ENCODE measurements at regions not wholly inside any gene's neighbourhood (a gene's known extent, or its start where the extent isn't known, plus 50 kb on each side); places are given as distances from the start of the nearest gene placed in this dataset.

GRCh38 chr5:75824323-75824722 is 107.1 kb upstream of the POC5 start:
- Histone ChIP-seq H3K79me2 (replicated peaks; ENCODE audit: insufficient read depth) (no peaks in the 10 kb centered on the region), H3K27ac (ENCODE audit: low read depth) (no peak overlapping the region), H3K9me2 (ENCODE audit: insufficient read depth) (0 out of 2 replicates have a peak, but pooled peaks cover 5% of the 10 kb centered on the region), H2AFZ (no peak overlapping the region), H3K27me3 (ENCODE audit: insufficient read depth) (no peaks in the 10 kb centered on the region), H4K20me1 (replicated peaks; ENCODE audit: insufficient read depth) (no peaks in the 10 kb centered on the region), H3F3A (replicated peaks; ENCODE audit: low read depth) (no peaks in the 10 kb centered on the region), H3K4me3 (no peak overlapping the region), H3K36me3 (ENCODE audit: insufficient read depth) (no peaks in the 10 kb centered on the region), H3K4me2 (no peak overlapping the region), H3K4me1 (ENCODE audit: insufficient read depth) (no peaks in the 10 kb centered on the region)
- Mint-ChIP-seq H3K27me3 (ENCODE audit: insufficient read depth, low read depth, poor library complexity) (no peaks in the 10 kb centered on the region), H3K4me3 (no peak overlapping the region), H3K36me3 (ENCODE audit: low read depth) (no peaks in the 10 kb centered on the region), H3K4me1 (no peaks in the 10 kb centered on the region), H3K9me3 (no peaks in the 10 kb centered on the region), H3K27ac (no peak overlapping the region)
- TF ChIP-seq, protein P1, sequence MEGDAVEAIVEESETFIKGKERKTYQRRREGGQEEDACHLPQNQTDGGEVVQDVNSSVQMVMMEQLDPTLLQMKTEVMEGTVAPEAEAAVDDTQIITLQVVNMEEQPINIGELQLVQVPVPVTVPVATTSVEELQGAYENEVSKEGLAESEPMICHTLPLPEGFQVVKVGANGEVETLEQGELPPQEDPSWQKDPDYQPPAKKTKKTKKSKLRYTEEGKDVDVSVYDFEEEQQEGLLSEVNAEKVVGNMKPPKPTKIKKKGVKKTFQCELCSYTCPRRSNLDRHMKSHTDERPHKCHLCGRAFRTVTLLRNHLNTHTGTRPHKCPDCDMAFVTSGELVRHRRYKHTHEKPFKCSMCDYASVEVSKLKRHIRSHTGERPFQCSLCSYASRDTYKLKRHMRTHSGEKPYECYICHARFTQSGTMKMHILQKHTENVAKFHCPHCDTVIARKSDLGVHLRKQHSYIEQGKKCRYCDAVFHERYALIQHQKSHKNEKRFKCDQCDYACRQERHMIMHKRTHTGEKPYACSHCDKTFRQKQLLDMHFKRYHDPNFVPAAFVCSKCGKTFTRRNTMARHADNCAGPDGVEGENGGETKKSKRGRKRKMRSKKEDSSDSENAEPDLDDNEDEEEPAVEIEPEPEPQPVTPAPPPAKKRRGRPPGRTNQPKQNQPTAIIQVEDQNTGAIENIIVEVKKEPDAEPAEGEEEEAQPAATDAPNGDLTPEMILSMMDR (conservative IDR thresholded peaks at IDR 0.05; ENCODE audit: low read depth in 2 of 2) = no peak
- TF ChIP-seq CREB1 (CRISPR knock-in tag; IDR thresholded peaks at IDR 0.05; ENCODE audit: low read depth) = no peak
- TF ChIP-seq, protein P2, sequence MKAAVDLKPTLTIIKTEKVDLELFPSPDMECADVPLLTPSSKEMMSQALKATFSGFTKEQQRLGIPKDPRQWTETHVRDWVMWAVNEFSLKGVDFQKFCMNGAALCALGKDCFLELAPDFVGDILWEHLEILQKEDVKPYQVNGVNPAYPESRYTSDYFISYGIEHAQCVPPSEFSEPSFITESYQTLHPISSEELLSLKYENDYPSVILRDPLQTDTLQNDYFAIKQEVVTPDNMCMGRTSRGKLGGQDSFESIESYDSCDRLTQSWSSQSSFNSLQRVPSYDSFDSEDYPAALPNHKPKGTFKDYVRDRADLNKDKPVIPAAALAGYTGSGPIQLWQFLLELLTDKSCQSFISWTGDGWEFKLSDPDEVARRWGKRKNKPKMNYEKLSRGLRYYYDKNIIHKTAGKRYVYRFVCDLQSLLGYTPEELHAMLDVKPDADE (IDR thresholded peaks at IDR 0.05) = no peak
- TF ChIP-seq EZH2phosphoT487 (IDR thresholded peaks at IDR 0.05; ENCODE audit: unreplicated experiment) = no peak
- no peak for TF ChIP-seq POLR2AphosphoS5 (IDR thresholded peaks at IDR 0.05; ENCODE audit: low read depth)
- no peak for TF ChIP-seq ZNF114 (CRISPR knock-in tag; IDR thresholded peaks at IDR 0.05)
- TF ChIP-seq ZNF331 (CRISPR knock-in tag; IDR thresholded peaks at IDR 0.05; ENCODE audit: low read depth) = no peak
- TF ChIP-seq, protein P3, sequence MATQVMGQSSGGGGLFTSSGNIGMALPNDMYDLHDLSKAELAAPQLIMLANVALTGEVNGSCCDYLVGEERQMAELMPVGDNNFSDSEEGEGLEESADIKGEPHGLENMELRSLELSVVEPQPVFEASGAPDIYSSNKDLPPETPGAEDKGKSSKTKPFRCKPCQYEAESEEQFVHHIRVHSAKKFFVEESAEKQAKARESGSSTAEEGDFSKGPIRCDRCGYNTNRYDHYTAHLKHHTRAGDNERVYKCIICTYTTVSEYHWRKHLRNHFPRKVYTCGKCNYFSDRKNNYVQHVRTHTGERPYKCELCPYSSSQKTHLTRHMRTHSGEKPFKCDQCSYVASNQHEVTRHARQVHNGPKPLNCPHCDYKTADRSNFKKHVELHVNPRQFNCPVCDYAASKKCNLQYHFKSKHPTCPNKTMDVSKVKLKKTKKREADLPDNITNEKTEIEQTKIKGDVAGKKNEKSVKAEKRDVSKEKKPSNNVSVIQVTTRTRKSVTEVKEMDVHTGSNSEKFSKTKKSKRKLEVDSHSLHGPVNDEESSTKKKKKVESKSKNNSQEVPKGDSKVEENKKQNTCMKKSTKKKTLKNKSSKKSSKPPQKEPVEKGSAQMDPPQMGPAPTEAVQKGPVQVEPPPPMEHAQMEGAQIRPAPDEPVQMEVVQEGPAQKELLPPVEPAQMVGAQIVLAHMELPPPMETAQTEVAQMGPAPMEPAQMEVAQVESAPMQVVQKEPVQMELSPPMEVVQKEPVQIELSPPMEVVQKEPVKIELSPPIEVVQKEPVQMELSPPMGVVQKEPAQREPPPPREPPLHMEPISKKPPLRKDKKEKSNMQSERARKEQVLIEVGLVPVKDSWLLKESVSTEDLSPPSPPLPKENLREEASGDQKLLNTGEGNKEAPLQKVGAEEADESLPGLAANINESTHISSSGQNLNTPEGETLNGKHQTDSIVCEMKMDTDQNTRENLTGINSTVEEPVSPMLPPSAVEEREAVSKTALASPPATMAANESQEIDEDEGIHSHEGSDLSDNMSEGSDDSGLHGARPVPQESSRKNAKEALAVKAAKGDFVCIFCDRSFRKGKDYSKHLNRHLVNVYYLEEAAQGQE (IDR thresholded peaks at IDR 0.05; ENCODE audit: unreplicated experiment) = no peak
- TF ChIP-seq NANOG (IDR thresholded peaks at IDR 0.05; ENCODE audit: borderline replicate concordance) = no peak
- TF ChIP-seq JUNB (IDR thresholded peaks at IDR 0.05; ENCODE audit: unreplicated experiment) = no peak
- TF ChIP-seq, protein P4, sequence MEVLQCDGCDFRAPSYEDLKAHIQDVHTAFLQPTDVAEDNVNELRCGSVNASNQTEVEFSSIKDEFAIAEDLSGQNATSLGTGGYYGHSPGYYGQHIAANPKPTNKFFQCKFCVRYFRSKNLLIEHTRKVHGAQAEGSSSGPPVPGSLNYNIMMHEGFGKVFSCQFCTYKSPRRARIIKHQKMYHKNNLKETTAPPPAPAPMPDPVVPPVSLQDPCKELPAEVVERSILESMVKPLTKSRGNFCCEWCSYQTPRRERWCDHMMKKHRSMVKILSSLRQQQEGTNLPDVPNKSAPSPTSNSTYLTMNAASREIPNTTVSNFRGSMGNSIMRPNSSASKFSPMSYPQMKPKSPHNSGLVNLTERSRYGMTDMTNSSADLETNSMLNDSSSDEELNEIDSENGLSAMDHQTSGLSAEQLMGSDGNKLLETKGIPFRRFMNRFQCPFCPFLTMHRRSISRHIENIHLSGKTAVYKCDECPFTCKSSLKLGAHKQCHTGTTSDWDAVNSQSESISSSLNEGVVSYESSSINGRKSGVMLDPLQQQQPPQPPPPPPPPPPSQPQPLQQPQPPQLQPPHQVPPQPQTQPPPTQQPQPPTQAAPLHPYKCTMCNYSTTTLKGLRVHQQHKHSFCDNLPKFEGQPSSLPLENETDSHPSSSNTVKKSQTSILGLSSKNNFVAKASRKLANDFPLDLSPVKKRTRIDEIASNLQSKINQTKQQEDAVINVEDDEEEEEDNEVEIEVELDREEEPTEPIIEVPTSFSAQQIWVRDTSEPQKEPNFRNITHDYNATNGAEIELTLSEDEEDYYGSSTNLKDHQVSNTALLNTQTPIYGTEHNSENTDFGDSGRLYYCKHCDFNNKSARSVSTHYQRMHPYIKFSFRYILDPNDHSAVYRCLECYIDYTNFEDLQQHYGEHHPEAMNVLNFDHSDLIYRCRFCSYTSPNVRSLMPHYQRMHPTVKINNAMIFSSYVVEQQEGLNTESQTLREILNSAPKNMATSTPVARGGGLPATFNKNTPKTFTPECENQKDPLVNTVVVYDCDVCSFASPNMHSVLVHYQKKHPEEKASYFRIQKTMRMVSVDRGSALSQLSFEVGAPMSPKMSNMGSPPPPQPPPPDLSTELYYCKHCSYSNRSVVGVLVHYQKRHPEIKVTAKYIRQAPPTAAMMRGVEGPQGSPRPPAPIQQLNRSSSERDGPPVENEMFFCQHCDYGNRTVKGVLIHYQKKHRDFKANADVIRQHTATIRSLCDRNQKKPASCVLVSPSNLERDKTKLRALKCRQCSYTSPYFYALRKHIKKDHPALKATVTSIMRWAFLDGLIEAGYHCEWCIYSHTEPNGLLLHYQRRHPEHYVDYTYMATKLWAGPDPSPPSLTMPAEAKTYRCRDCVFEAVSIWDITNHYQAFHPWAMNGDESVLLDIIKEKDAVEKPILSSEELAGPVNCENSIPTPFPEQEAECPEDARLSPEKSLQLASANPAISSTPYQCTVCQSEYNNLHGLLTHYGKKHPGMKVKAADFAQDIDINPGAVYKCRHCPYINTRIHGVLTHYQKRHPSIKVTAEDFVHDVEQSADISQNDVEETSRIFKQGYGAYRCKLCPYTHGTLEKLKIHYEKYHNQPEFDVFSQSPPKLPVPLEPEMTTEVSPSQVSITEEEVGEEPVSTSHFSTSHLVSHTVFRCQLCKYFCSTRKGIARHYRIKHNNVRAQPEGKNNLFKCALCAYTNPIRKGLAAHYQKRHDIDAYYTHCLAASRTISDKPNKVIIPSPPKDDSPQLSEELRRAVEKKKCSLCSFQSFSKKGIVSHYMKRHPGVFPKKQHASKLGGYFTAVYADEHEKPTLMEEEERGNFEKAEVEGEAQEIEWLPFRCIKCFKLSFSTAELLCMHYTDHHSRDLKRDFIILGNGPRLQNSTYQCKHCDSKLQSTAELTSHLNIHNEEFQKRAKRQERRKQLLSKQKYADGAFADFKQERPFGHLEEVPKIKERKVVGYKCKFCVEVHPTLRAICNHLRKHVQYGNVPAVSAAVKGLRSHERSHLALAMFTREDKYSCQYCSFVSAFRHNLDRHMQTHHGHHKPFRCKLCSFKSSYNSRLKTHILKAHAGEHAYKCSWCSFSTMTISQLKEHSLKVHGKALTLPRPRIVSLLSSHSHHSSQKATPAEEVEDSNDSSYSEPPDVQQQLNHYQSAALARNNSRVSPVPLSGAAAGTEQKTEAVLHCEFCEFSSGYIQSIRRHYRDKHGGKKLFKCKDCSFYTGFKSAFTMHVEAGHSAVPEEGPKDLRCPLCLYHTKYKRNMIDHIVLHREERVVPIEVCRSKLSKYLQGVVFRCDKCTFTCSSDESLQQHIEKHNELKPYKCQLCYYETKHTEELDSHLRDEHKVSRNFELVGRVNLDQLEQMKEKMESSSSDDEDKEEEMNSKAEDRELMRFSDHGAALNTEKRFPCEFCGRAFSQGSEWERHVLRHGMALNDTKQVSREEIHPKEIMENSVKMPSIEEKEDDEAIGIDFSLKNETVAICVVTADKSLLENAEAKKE (CRISPR knock-in tag; IDR thresholded peaks at IDR 0.05) = no peak
- no peak for TF ChIP-seq EZH2 (IDR thresholded peaks at IDR 0.05; ENCODE audit: low read depth, unreplicated experiment)
- DNase-seq (ENCODE audit: low spot score) (no peak), ATAC-seq (no peak)
